ENCODE measurements at regions not wholly inside any gene's neighbourhood (a gene's known extent, or its start where the extent isn't known, plus 50 kb on each side); places are given as distances from the start of the nearest gene placed in this dataset.
A peak's percentile ranks its signal among the peaks of the same experiment; 100 is the strongest.

- Mint-ChIP-seq H3K9me3 (ENCODE audit: insufficient read depth) (no peaks in the 10 kb centered on the region), H3K27ac (no peak overlapping the region), H3K36me3 (ENCODE audit: low read depth) (no peaks in the 10 kb centered on the region), H3K27me3 (ENCODE audit: low read depth) (no peaks in the 10 kb centered on the region), H3K4me1 (ENCODE audit: low read depth) (no peaks in the 10 kb centered on the region), H3K4me3 (no peak overlapping the region)
- ATAC-seq (peak; percentile 61), DNase-seq (peak; percentile 55)
- ChIA-PET POLR2A (no interaction called here), CTCF (interaction anchor here (0.9 to 1.6 kb wide), 3 partner anchors 10 to 95 kb away, joined by 4 to 13 read pairs (median 6); no protein-coding TSS in a partner anchor)
Observed at GRCh38 chr18:67104700-67105284, 411.7 kb downstream of the DSEL start.

DNA sequence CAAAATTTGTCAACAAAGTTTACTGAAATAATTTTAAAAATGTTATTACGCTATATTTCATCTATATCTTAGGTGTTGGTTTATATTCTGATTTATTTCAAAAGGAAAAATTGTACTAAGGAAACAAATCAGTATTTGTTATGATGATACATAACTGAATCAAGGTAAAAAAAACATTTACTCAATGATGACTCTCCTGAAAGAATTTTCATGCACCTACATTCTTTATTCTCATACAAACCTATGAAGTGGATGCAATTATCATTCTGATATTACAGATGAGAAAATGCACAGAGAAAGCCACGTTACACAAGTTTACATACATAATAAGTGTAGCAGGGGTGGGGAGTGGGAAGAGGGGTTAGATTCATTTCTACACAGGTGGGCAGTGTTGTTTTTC, 422.4 kb downstream of the DSEL start:
- ATAC-seq = no peak
- CTCF ChIA-PET = interaction anchor here (2.0 kb wide), 1 partner anchor 10 kb away, joined by 6 read pairs; no protein-coding TSS in a partner anchor
- POLR2A ChIA-PET = no interaction called here
- Mint-ChIP-seq H3K4me1 (ENCODE audit: low read depth) (no peaks in the 10 kb centered on the region), H3K9me3 (ENCODE audit: insufficient read depth) (no peaks in the 10 kb centered on the region), H3K36me3 (ENCODE audit: low read depth) (no peaks in the 10 kb centered on the region), H3K27ac (no peak overlapping the region), H3K27me3 (ENCODE audit: low read depth) (no peaks in the 10 kb centered on the region), H3K4me3 (no peak overlapping the region)
- DNase-seq = no peak

- ChIA-PET CTCF (no interaction called here), POLR2A (no interaction called here)
- H3K27ac Mint-ChIP-seq = no peak overlapping the region
- no peak overlapping the region for H3K4me3 Mint-ChIP-seq
- no peaks in the 10 kb centered on the region for H3K4me1 Mint-ChIP-seq (ENCODE audit: low read depth)
- no peak for ATAC-seq
- no peak for DNase-seq
- H3K27me3 Mint-ChIP-seq (ENCODE audit: low read depth) = no peaks in the 10 kb centered on the region
- H3K9me3 Mint-ChIP-seq (ENCODE audit: insufficient read depth) = no peaks in the 10 kb centered on the region
- H3K36me3 Mint-ChIP-seq (ENCODE audit: low read depth) = no peaks in the 10 kb centered on the region
Observed at GRCh38 chr18:67092141-67092540, 424.4 kb downstream of the DSEL start.

GRCh38 chr18:67081482-67082211, 434.9 kb downstream of the DSEL start:
- Mint-ChIP-seq H3K27ac (no peak overlapping the region), H3K9me3 (ENCODE audit: insufficient read depth) (no peaks in the 10 kb centered on the region), H3K4me1 (ENCODE audit: low read depth) (no peaks in the 10 kb centered on the region), H3K36me3 (ENCODE audit: low read depth) (no peaks in the 10 kb centered on the region), H3K27me3 (ENCODE audit: low read depth) (no peaks in the 10 kb centered on the region), H3K4me3 (no peak overlapping the region)
- DNase-seq = no peak
- ChIA-PET CTCF (no interaction called here), POLR2A (no interaction called here)
- no peak for ATAC-seq

DNA sequence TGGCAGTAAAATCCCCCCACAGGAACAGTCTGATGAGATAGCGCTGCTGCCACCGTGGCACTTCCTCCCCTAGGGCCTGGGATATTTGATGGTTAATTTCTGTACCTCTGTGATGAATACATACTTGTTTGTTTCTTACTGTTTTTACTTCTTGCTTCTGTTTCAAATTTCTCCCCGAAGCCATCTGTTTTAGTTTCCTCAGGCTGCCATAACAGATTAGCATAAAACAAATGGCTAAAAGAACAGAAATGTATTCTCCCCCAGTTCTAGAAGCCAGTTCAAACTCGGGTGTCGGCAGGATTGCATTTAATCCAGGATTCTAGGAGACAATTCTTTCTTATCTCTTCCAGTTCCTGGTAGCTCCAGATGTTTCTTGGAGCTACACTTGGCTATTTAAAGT, 435.9 kb downstream of the DSEL start:
- Mint-ChIP-seq H3K36me3 (ENCODE audit: low read depth) (no peaks in the 10 kb centered on the region), H3K9me3 (ENCODE audit: insufficient read depth) (no peaks in the 10 kb centered on the region), H3K4me1 (ENCODE audit: low read depth) (no peaks in the 10 kb centered on the region), H3K4me3 (no peak overlapping the region), H3K27ac (no peak overlapping the region), H3K27me3 (ENCODE audit: low read depth) (no peaks in the 10 kb centered on the region)
- ChIA-PET POLR2A (no interaction called here), CTCF (no interaction called here)
- DNase-seq (no peak), ATAC-seq (no peak)

GRCh38 chr18:67074309-67074708, 442.2 kb downstream of the DSEL start:
- Mint-ChIP-seq H3K27me3 (ENCODE audit: low read depth) (no peaks in the 10 kb centered on the region), H3K4me3 (no peak overlapping the region), H3K4me1 (ENCODE audit: low read depth) (no peaks in the 10 kb centered on the region), H3K27ac (no peak overlapping the region), H3K9me3 (ENCODE audit: insufficient read depth) (no peaks in the 10 kb centered on the region), H3K36me3 (ENCODE audit: low read depth) (no peaks in the 10 kb centered on the region)
- ChIA-PET POLR2A (no interaction called here), CTCF (no interaction called here)
- no peak for ATAC-seq
- DNase-seq = no peak

- Mint-ChIP-seq H3K36me3 (ENCODE audit: low read depth) (no peaks in the 10 kb centered on the region), H3K9me3 (ENCODE audit: insufficient read depth) (no peaks in the 10 kb centered on the region), H3K4me1 (ENCODE audit: low read depth) (no peaks in the 10 kb centered on the region), H3K27me3 (ENCODE audit: low read depth) (no peaks in the 10 kb centered on the region), H3K27ac (no peak overlapping the region), H3K4me3 (no peak overlapping the region)
- no peak for ATAC-seq
- DNase-seq = no peak
- ChIA-PET POLR2A (no interaction called here), CTCF (no interaction called here)
Observed at GRCh38 chr18:67072791-67073190, 443.7 kb downstream of the DSEL start.

GRCh38 chr18:67068608-67069007, 447.9 kb downstream of the DSEL start:
- Mint-ChIP-seq H3K27ac (no peak overlapping the region), H3K36me3 (ENCODE audit: low read depth) (no peaks in the 10 kb centered on the region), H3K9me3 (ENCODE audit: insufficient read depth) (no peaks in the 10 kb centered on the region), H3K4me3 (no peak overlapping the region), H3K27me3 (ENCODE audit: low read depth) (no peaks in the 10 kb centered on the region), H3K4me1 (ENCODE audit: low read depth) (no peaks in the 10 kb centered on the region)
- ATAC-seq (no peak), DNase-seq (no peak)
- ChIA-PET POLR2A (no interaction called here), CTCF (no interaction called here)

DNA sequence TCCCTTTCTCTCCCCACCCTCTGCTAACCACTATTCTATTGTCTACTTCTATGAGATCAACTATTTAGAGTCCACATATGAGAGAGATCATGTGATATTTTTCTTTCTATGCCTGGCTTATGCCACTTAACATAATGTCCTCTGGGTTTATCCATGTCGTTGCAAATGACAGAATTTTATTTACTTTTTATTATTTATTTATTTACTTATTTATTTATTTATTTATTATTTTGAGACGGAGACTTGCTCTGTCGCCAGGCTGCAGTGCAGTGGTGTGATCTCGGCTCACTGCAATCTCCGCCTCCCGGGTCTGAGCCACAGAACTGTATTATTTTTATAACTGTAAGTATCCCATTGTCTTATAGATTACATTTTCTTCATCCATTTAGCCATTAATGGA, 443.4 kb upstream of the CDH19 start:
- Mint-ChIP-seq H3K27ac (no peak overlapping the region), H3K36me3 (ENCODE audit: low read depth) (no peaks in the 10 kb centered on the region), H3K4me3 (no peak overlapping the region), H3K4me1 (ENCODE audit: low read depth) (no peaks in the 10 kb centered on the region), H3K27me3 (ENCODE audit: low read depth) (no peaks in the 10 kb centered on the region), H3K9me3 (ENCODE audit: insufficient read depth) (no peaks in the 10 kb centered on the region)
- no peak for ATAC-seq
- no peak for DNase-seq
- ChIA-PET POLR2A (no interaction called here), CTCF (no interaction called here)

DNA sequence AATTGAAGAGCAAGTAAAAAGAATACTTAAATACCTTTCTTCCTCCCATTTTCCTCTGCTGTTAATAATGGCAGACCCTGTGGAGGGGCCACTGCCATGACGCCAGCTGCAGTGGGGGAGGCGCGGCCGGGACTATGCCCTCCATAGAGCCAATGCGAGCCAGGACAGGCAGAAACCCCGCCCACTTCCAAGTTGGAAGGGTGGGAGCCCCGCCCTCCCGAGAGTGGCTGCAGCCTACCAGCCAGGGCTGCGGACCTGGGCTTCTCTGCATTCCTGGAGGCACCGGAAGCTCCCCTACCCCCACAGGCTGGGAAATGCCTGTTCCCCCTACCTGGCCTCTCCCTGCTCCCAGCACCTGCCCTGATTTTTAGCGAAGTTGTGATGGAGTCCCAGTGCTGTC, 439.4 kb upstream of the CDH19 start:
- DNase-seq = no peak
- H3K36me3 Mint-ChIP-seq (ENCODE audit: low read depth) = no peaks in the 10 kb centered on the region
- no peaks in the 10 kb centered on the region for H3K4me1 Mint-ChIP-seq (ENCODE audit: low read depth)
- POLR2A ChIA-PET = no interaction called here
- H3K4me3 Mint-ChIP-seq = no peak overlapping the region
- no peaks in the 10 kb centered on the region for H3K27me3 Mint-ChIP-seq (ENCODE audit: low read depth)
- no peak overlapping the region for H3K27ac Mint-ChIP-seq
- no peaks in the 10 kb centered on the region for H3K9me3 Mint-ChIP-seq (ENCODE audit: insufficient read depth)
- no peak for ATAC-seq
- CTCF ChIA-PET = no interaction called here

DNA sequence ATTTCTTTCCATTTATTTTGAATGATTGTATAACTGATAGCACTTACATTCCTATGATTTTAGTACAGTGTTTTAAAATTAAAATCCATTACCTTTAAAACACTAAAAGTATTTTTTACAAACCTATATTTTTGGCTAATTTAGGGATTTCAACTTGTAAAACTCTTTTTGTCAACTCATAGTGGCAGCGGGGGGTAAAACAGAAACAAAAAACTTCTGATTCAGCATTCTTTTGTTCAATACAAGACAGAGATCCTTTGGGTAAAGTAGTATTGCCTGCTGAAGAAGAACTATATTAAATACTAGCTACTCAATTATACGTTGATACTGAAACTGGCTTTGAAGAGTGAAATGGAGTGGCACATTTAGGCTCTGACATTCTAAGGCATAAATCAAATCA, 437.4 kb upstream of the CDH19 start:
- DNase-seq (no peak), ATAC-seq (no peak)
- Mint-ChIP-seq H3K27ac (no peak overlapping the region), H3K4me3 (no peak overlapping the region), H3K36me3 (ENCODE audit: low read depth) (no peaks in the 10 kb centered on the region), H3K9me3 (ENCODE audit: insufficient read depth) (no peaks in the 10 kb centered on the region), H3K4me1 (ENCODE audit: low read depth) (no peaks in the 10 kb centered on the region), H3K27me3 (ENCODE audit: low read depth) (no peaks in the 10 kb centered on the region)
- POLR2A ChIA-PET = no interaction called here
- CTCF ChIA-PET = no interaction called here

- POLR2A ChIA-PET = no interaction called here
- Mint-ChIP-seq H3K4me1 (ENCODE audit: low read depth) (no peaks in the 10 kb centered on the region), H3K36me3 (ENCODE audit: low read depth) (no peaks in the 10 kb centered on the region)
Observed at GRCh38 chr18:67035026-67035425, 431.1 kb upstream of the CDH19 start.

GRCh38 chr18:67023059-67023458, 419.2 kb upstream of the CDH19 start:
- no peaks in the 10 kb centered on the region for H3K36me3 Mint-ChIP-seq (ENCODE audit: low read depth)
- H3K9me3 Mint-ChIP-seq (ENCODE audit: insufficient read depth) = no peaks in the 10 kb centered on the region
- ChIA-PET POLR2A (no interaction called here), CTCF (no interaction called here)
- no peak overlapping the region for H3K4me3 Mint-ChIP-seq
- H3K27me3 Mint-ChIP-seq (ENCODE audit: low read depth) = no peaks in the 10 kb centered on the region
- DNase-seq (no peak), ATAC-seq (no peak)
- H3K27ac Mint-ChIP-seq = no peak overlapping the region
- no peaks in the 10 kb centered on the region for H3K4me1 Mint-ChIP-seq (ENCODE audit: low read depth)

More at GRCh38 chr18:67035026-67035425, 431.1 kb upstream of the CDH19 start:
- Mint-ChIP-seq H3K9me3 (ENCODE audit: insufficient read depth) (no peaks in the 10 kb centered on the region), H3K4me3 (no peak overlapping the region), H3K27me3 (ENCODE audit: low read depth) (no peaks in the 10 kb centered on the region), H3K27ac (no peak overlapping the region)
- DNase-seq (no peak), ATAC-seq (no peak)
- CTCF ChIA-PET = no interaction called here

Measured in activated CD8-positive, alpha-beta T cell treated with anti-CD3 and anti-CD28 coated beads, Interleukin-2, amount 10 ng/mL, durations not matched to agents 7 days and 5 days (primary cell).